HepG2 (cell line): ENCODE measurements at regions not wholly inside any gene's neighbourhood (a gene's known extent, or its start where the extent isn't known, plus 50 kb on each side); places are given as distances from the start of the nearest gene placed in this dataset.

Experiments used
- ATAC-seq: fragments of 200-7000 bp; cut with Tn5 transposase; 3 replicates; pipeline ENCODE4 v1.9.1; 2020; ENCODE audit warnings: mild to moderate bottlenecking, moderate library complexity
- BruUV-seq: library from RNA; stranded (reverse); fragments of 400-500 nt; replicated peaks from 2 replicates; lab custom pipeline; 2021; lab: Mats Ljungman, UMichigan
- CTCF ChIA-PET: fragments of 300-600 bp; formaldehyde crosslinking; extraction: SDS; loops from one replicate; lab custom pipeline; 2021; ENCODE audit warnings: low total read pairs, inconsistent platforms, low intra/inter-chr PET ratio; lab: Yijun Ruan, JAX
- POLR2A ChIA-PET: fragments of 350-600 bp; sonication (Branson Sonifier 250); formaldehyde crosslinking; loops from one replicate; lab custom pipeline; 2020; ENCODE audit warnings: antibody characterized with exemption, inconsistent platforms; lab: Yijun Ruan, JAX
- DNase-seq: peaks from one replicate; pipeline ENCODE4 v3.0.0-alpha.2; 2015; ENCODE audit warnings: low spot score
- FAIRE-seq: peaks from 3 replicates; lab custom pipeline; 2011; peaks lifted over from hg19 to GRCh38; lab: Jason Lieb, UNC
- H2AFZ ChIP-seq: one replicate; pipeline ENCODE4 v1.6.1; 2011; ENCODE audit warnings: low read length, inconsistent platforms
- H3K27ac ChIP-seq: fragments of 300-600 bp; 3 replicates; pipeline ENCODE4 v1.8.0; 2011; ENCODE audit warnings: mixed run types, mild to moderate bottlenecking, mixed read lengths, low read length, inconsistent platforms; ENCODE audit not compliant: insufficient read depth; ENCODE audit errors: extremely low read length
- H3K27me3 ChIP-seq, 2 experiments: fragments of 200-600 bp in 1 of 2; 2 replicates in 1 of 2; 3 replicates in 1 of 2; pipeline versions ENCODE4 v1.6.0 to v1.8.0; 2011; ENCODE audit warnings: low read length in 2 of 2, mild to moderate bottlenecking in 2 of 2, moderate library complexity in 2 of 2, inconsistent platforms in 1 of 2; ENCODE audit not compliant: insufficient read depth in 2 of 2, control insufficient read depth in 1 of 2
- H3K36me3 ChIP-seq, 2 experiments: fragments of 200-600 bp in 1 of 2; replicated peaks in 1 of 2; 2 replicates in 1 of 2; 3 replicates in 1 of 2; pipeline versions ENCODE4 v1.5.1 to v1.8.0; 2011; ENCODE audit warnings: low read length in 2 of 2, inconsistent platforms in 1 of 2; ENCODE audit not compliant: insufficient read depth in 2 of 2, control insufficient read depth in 1 of 2
- H3K4me1 ChIP-seq: 2 replicates; pipeline ENCODE4 v1.5.1; 2012; ENCODE audit warnings: low read length, inconsistent platforms; ENCODE audit not compliant: insufficient read depth
- H3K4me2 ChIP-seq: 2 replicates; pipeline ENCODE4 v1.6.0; 2011; ENCODE audit warnings: low read depth, low read length, inconsistent platforms
- H3K4me3 ChIP-seq, 3 experiments: fragments of 200-600 bp in 1 of 3; sonication (generic), shearing (Covaris generic) in 1 of 3; replicated peaks in 1 of 3; 2 replicates each; pipeline ENCODE4 v1.5.1; 2011 to 2016; ENCODE audit warnings: low read length in 3 of 3, inconsistent platforms in 2 of 3, low read depth in 2 of 3, mild to moderate bottlenecking in 2 of 3, control low read depth in 1 of 3, mixed read lengths in 1 of 3; ENCODE audit not compliant: insufficient read depth in 1 of 3
- H3K79me2 ChIP-seq: one replicate; pipeline ENCODE4 v1.6.1; 2011; ENCODE audit warnings: low read length, inconsistent platforms; ENCODE audit not compliant: insufficient read depth
- H3K9ac ChIP-seq: 2 replicates; pipeline ENCODE4 v1.6.0; 2011; ENCODE audit warnings: mild to moderate bottlenecking, low read depth, low read length, inconsistent platforms; ENCODE audit not compliant: insufficient read depth
- H3K9me3 ChIP-seq: 2 replicates; pipeline ENCODE4 v1.5.1; 2012; ENCODE audit warnings: mild to moderate bottlenecking, low read length
- H4K20me1 ChIP-seq: 2 replicates; pipeline ENCODE4 v1.6.0; 2011; ENCODE audit warnings: inconsistent platforms, mild to moderate bottlenecking, low read length, moderate library complexity; ENCODE audit not compliant: insufficient read depth
- ATF1 ChIP-seq: IDR thresholded peaks from 2 replicates; pipeline ENCODE4 v1.6.1; 2016; ENCODE audit warnings: mild to moderate bottlenecking, control low read depth
- CBX1 ChIP-seq: IDR thresholded peaks from one replicate; pipeline ENCODE4 v1.6.1; 2016; ENCODE audit warnings: antibody characterized with exemption, low read depth
- CSRNP1 ChIP-seq: sonication (generic); formaldehyde crosslinking; IDR thresholded peaks from 2 replicates; pipeline ENCODE4 v1.8.1; 2023; ENCODE audit warnings: mild to moderate bottlenecking, missing genetic modification reagents
- NFE2L2 ChIP-seq: fragments of 150-350 bp; IDR thresholded peaks from 2 replicates; pipeline ENCODE4 v1.6.1; 2014; ENCODE audit warnings: low read length
- PAX8 ChIP-seq: sonication (generic); formaldehyde crosslinking; IDR thresholded peaks from 2 replicates; pipeline ENCODE4 v1.8.0; 2022; ENCODE audit warnings: mild to moderate bottlenecking, missing genetic modification reagents, borderline replicate concordance
- POLR2AphosphoS2 ChIP-seq: IDR thresholded peaks from 2 replicates; pipeline ENCODE4 v1.6.1; 2011; ENCODE audit warnings: low read depth, low read length, improper control_type of control experiment
- ZBTB21 ChIP-seq: sonication (generic); formaldehyde crosslinking; IDR thresholded peaks from 2 replicates; pipeline ENCODE4 v1.4.0; 2020; ENCODE audit warnings: missing genetic modification reagents
- ZFP62 ChIP-seq: sonication (generic); formaldehyde crosslinking; IDR thresholded peaks from 2 replicates; pipeline ENCODE4 v1.4.0; 2020; ENCODE audit warnings: missing genetic modification reagents
- ZNF235 ChIP-seq: sonication (generic); formaldehyde crosslinking; IDR thresholded peaks from 2 replicates; pipeline ENCODE4 v1.8.1; 2023; ENCODE audit warnings: mild to moderate bottlenecking, missing genetic modification reagents, borderline replicate concordance
- ZNF30 ChIP-seq: sonication (generic); formaldehyde crosslinking; IDR thresholded peaks from 2 replicates; pipeline ENCODE4 v1.5.0; 2020; ENCODE audit warnings: mild to moderate bottlenecking, missing genetic modification reagents
- ZNF569 ChIP-seq: sonication (generic); formaldehyde crosslinking; IDR thresholded peaks from 2 replicates; pipeline ENCODE4 v1.5.0; 2020; ENCODE audit warnings: mild to moderate bottlenecking, missing genetic modification reagents, moderate library complexity, borderline replicate concordance
- ZNF883 ChIP-seq: sonication (generic); formaldehyde crosslinking; IDR thresholded peaks from 2 replicates; pipeline ENCODE4 v1.5.1; 2020; ENCODE audit warnings: mild to moderate bottlenecking, missing genetic modification reagents; ENCODE audit errors: not compliant biosample characterization
- WGBS: methylation state at CpG from one replicate; pipeline ENCODE4 v1.1.6; 2017; ENCODE audit warnings: low lambda C conversion rate; 5-methylcytosine and 5-hydroxymethylcytosine counted together
- in situ Hi-C: cut with HindIII; loops from 2 replicates; pipeline ENCODE4 v1.10.0; 2017; ENCODE audit warnings: low pct_unique_long_range_greater_than_20kb; ENCODE audit not compliant: extremely low pct_ligation_motif_present
- intact Hi-C: fragments of 100-400 bp; cut with micrococcal nuclease; formaldehyde crosslinking; loops from one replicate; pipeline ENCODE4 v1.10.0; 2022; ENCODE audit not compliant: unreplicated experiment
- TF ChIP-seq, protein P1 (sequence below): sonication (generic); formaldehyde crosslinking; IDR thresholded peaks from 2 replicates; pipeline ENCODE4 v1.4.0; 2020; ENCODE audit warnings: missing genetic modification reagents
- TF ChIP-seq, protein P2 (sequence below), 2 experiments: sonication (generic) in 1 of 2; formaldehyde crosslinking in 1 of 2; IDR thresholded peaks; 2 replicates each; pipeline versions ENCODE4 v1.4.0 to v1.6.1; 2018 to 2020; ENCODE audit warnings: missing genetic modification reagents in 2 of 2, borderline replicate concordance in 1 of 2, low read depth in 1 of 2, mild to moderate bottlenecking in 1 of 2, missing biosample characterization in 1 of 2

DNA sequence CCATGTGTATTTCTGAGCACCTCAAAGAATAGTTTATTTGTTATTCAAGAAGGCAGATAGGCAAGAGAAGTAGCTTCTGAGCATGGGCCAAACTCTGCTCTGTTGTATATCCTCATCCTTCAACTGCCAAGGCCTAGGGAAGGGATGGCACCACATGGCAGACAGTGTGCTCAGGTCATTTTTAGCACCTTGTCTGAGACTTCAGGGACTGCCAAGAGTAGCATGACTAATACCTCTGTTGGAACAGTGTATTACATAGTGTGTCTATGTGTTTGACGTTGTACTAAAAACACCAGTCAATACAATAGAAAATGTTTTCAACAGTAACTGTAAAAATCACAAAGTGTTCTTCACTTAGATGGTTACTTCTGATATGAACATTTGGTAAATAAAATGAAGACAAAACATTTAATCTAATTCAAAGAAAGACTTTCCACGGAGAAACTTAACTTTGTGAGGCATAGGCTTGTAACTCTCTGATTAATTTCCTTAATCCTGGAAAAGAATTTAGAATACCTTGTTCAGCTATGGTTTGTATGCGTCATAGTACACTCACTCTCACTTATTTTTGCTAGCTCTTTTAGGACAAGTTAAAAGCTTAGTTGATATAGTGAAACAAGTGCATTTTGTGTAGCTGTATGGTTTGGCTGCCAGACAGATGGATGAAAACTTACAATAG is 318.4 kb upstream of the RIOK2 start (continued):
- TF ChIP-seq, protein P1, sequence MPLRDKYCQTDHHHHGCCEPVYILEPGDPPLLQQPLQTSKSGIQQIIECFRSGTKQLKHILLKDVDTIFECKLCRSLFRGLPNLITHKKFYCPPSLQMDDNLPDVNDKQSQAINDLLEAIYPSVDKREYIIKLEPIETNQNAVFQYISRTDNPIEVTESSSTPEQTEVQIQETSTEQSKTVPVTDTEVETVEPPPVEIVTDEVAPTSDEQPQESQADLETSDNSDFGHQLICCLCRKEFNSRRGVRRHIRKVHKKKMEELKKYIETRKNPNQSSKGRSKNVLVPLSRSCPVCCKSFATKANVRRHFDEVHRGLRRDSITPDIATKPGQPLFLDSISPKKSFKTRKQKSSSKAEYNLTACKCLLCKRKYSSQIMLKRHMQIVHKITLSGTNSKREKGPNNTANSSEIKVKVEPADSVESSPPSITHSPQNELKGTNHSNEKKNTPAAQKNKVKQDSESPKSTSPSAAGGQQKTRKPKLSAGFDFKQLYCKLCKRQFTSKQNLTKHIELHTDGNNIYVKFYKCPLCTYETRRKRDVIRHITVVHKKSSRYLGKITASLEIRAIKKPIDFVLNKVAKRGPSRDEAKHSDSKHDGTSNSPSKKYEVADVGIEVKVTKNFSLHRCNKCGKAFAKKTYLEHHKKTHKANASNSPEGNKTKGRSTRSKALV: no peak
- no peak for TF ChIP-seq ZNF569 (CRISPR knock-in tag)

DNA sequence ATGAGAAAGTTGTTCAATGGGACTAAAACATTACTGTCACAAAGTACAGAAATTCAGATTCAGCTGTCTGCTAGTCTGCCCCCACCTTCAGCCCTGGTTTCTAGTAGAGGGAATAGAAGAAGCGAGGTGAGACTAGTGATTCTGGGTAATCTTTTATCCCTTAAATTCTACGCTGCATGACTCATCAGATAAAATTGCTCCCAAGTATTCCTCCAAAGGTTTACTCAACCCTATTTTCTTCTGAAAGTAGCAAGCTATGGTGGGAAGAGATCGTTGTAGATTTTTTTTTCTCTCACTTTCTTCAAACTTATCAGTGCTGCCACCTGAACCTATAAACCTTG is 318.9 kb upstream of the RIOK2 start:
- H2AFZ ChIP-seq: no peak overlapping the region
- no peaks in the 10 kb centered on the region for H3K4me1 ChIP-seq
- POLR2A ChIA-PET: no interaction called here
- DNase-seq (no peak), FAIRE-seq (no peak), ATAC-seq (no peak)
- no peak overlapping the region for H3K4me3 ChIP-seq
- intact Hi-C loops (no loop called here), in situ Hi-C loops (no loop called here)
- no peak overlapping the region for H3K27ac ChIP-seq
- no peak for TF ChIP-seq POLR2AphosphoS2
- TF ChIP-seq ATF1 (CRISPR knock-in tag): no peak
- TF ChIP-seq, protein P2, sequence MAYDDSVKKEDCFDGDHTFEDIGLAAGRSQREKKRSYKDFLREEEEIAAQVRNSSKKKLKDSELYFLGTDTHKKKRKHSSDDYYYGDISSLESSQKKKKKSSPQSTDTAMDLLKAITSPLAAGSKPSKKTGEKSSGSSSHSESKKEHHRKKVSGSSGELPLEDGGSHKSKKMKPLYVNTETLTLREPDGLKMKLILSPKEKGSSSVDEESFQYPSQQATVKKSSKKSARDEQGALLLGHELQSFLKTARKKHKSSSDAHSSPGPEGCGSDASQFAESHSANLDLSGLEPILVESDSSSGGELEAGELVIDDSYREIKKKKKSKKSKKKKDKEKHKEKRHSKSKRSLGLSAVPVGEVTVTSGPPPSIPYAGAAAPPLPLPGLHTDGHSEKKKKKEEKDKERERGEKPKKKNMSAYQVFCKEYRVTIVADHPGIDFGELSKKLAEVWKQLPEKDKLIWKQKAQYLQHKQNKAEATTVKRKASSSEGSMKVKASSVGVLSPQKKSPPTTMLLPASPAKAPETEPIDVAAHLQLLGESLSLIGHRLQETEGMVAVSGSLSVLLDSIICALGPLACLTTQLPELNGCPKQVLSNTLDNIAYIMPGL (CRISPR knock-in tag; IDR thresholded peaks at IDR 0.05; ENCODE audit: borderline replicate concordance in 1 of 2, low read depth in 1 of 2): no peak
- TF ChIP-seq ZNF883 (CRISPR knock-in tag): no peak
- no peak for TF ChIP-seq CBX1
- TF ChIP-seq ZNF30 (CRISPR knock-in tag): no peak
- no peak for TF ChIP-seq NFE2L2
- TF ChIP-seq CSRNP1 (CRISPR knock-in tag): no peak
- no peak for TF ChIP-seq ZNF235 (CRISPR knock-in tag)
- no peak for TF ChIP-seq ZBTB21 (CRISPR knock-in tag)
- no peak for TF ChIP-seq PAX8 (CRISPR knock-in tag)
- no peak for TF ChIP-seq ZFP62 (CRISPR knock-in tag)
- no peak overlapping the region for H3K9ac ChIP-seq
- no peaks in the 10 kb centered on the region for H4K20me1 ChIP-seq
- no peaks in the 10 kb centered on the region for H3K36me3 ChIP-seq
- no TSS peak for BruUV-seq
- CTCF ChIA-PET: no interaction called here
- H3K27me3 ChIP-seq: no peaks in the 10 kb centered on the region
- no peaks in the 10 kb centered on the region for H3K79me2 ChIP-seq
- H3K9me3 ChIP-seq: no peaks in the 10 kb centered on the region
- WGBS: 0% methylated on average over 3 of the region's 3 CpGs
- H3K4me2 ChIP-seq: no peak overlapping the region
